PC-3 (cell line): ENCODE measurements at regions not wholly inside any gene's neighbourhood (a gene's known extent, or its start where the extent isn't known, plus 50 kb on each side); places are given as distances from the start of the nearest gene placed in this dataset.

Source experiments
- ATAC-seq: fragments of 200-7000 bp; cut with Tn5 transposase; 2 replicates; pipeline ENCODE4 v1.9.1; 2020; ENCODE audit warnings: mild to moderate bottlenecking, moderate library complexity
- BruUV-seq: library from RNA; stranded (reverse); fragments of 400-500 nt; replicated peaks from 2 replicates; lab custom pipeline; 2021; lab: Mats Ljungman, UMichigan
- CTCF ChIA-PET: fragments of 300-600 bp; sonication (Branson Sonifier 250); formaldehyde crosslinking; loops from one replicate; lab custom pipeline; 2022; ENCODE audit warnings: antibody characterized with exemption; lab: Charles Lee
- POLR2A ChIA-PET: fragments of 300-600 bp; sonication (Branson Sonifier 250); formaldehyde crosslinking; loops from one replicate; lab custom pipeline; 2022; ENCODE audit warnings: antibody characterized with exemption; ENCODE audit not compliant: unreplicated experiment; lab: Charles Lee
- DNase-seq: peaks from one replicate; pipeline ENCODE4 v3.0.0-alpha.2; 2015
- H2AFZ ChIP-seq: fragments of 300-600 bp; sonication (generic); 2 replicates; pipeline ENCODE4 v1.6.0; 2016; ENCODE audit warnings: antibody characterized with exemption, low read length
- H3F3A ChIP-seq: fragments of 300-600 bp; sonication (generic); one replicate; pipeline ENCODE4 v1.6.0; 2017; ENCODE audit warnings: antibody characterized with exemption, low read length, control low read depth, mild to moderate bottlenecking; ENCODE audit not compliant: unreplicated experiment
- H3K27ac ChIP-seq: fragments of 300-600 bp; sonication (generic); 2 replicates; pipeline ENCODE4 v1.5.1; 2016; ENCODE audit warnings: mild to moderate bottlenecking, low read length
- H3K27me3 ChIP-seq: fragments of 300-600 bp; sonication (generic); 2 replicates; pipeline ENCODE4 v1.6.1; 2016; ENCODE audit warnings: low read length, mixed read lengths
- H3K36me3 ChIP-seq: fragments of 300-600 bp; sonication (generic); 2 replicates; pipeline ENCODE4 v1.6.1; 2016; ENCODE audit warnings: low read depth, mixed run types, low read length, mixed read lengths
- H3K4me1 ChIP-seq: fragments of 300-600 bp; sonication (generic); 2 replicates; pipeline ENCODE4 v1.5.1; 2016; ENCODE audit warnings: low read length; ENCODE audit not compliant: insufficient read depth
- H3K4me2 ChIP-seq: fragments of 300-600 bp; sonication (generic); 2 replicates; pipeline ENCODE4 v1.6.0; 2016; ENCODE audit warnings: low read length
- H3K4me3 ChIP-seq: fragments of 300-600 bp; sonication (generic); 2 replicates; pipeline ENCODE4 v1.5.1; 2016; ENCODE audit warnings: mild to moderate bottlenecking, low read length, mixed read lengths
- H3K79me2 ChIP-seq: fragments of 300-600 bp; sonication (generic); 2 replicates; pipeline ENCODE4 v1.6.1; 2017; ENCODE audit warnings: low read length, mixed read lengths
- H3K9ac ChIP-seq: fragments of 300-600 bp; sonication (generic); 2 replicates; pipeline ENCODE4 v1.6.0; 2016; ENCODE audit warnings: mild to moderate bottlenecking, low read length
- H3K9me2 ChIP-seq: fragments of 300-600 bp; sonication (generic); replicated peaks from 2 replicates; pipeline ENCODE4 v1.6.1; 2016; ENCODE audit warnings: mixed run types, low read length, mixed read lengths
- H3K9me3 ChIP-seq: fragments of 300-600 bp; sonication (generic); 2 replicates; pipeline ENCODE4 v1.6.1; 2016; ENCODE audit warnings: low read length, mixed read lengths
- H4K20me1 ChIP-seq: fragments of 300-600 bp; sonication (generic); 2 replicates; pipeline ENCODE4 v1.6.1; 2016; ENCODE audit warnings: low read length, mixed read lengths
- EZH2 ChIP-seq: fragments of 300-600 bp; sonication (generic); IDR thresholded peaks from one replicate; pipeline ENCODE4 v1.6.1; 2017; ENCODE audit warnings: antibody characterized with exemption, mild to moderate bottlenecking, low read length; ENCODE audit not compliant: unreplicated experiment
- EZH2phosphoT487 ChIP-seq: fragments of 300-600 bp; sonication (generic); IDR thresholded peaks from 2 replicates; pipeline ENCODE4 v1.6.1; 2018; ENCODE audit warnings: mild to moderate bottlenecking, antibody characterized with exemption, low read length, borderline replicate concordance
- intact Hi-C: fragments of 100-400 bp; cut with micrococcal nuclease; formaldehyde crosslinking; loops from 2 replicates; pipeline ENCODE4 v1.9.0; 2023
- TF ChIP-seq, protein P1 (sequence below): fragments of 300-600 bp; sonication (generic); conservative IDR thresholded peaks from 2 replicates; pipeline ENCODE4 v1.5.1; 2017; ENCODE audit warnings: antibody characterized with exemption, low read depth, mild to moderate bottlenecking, low read length

DNA sequence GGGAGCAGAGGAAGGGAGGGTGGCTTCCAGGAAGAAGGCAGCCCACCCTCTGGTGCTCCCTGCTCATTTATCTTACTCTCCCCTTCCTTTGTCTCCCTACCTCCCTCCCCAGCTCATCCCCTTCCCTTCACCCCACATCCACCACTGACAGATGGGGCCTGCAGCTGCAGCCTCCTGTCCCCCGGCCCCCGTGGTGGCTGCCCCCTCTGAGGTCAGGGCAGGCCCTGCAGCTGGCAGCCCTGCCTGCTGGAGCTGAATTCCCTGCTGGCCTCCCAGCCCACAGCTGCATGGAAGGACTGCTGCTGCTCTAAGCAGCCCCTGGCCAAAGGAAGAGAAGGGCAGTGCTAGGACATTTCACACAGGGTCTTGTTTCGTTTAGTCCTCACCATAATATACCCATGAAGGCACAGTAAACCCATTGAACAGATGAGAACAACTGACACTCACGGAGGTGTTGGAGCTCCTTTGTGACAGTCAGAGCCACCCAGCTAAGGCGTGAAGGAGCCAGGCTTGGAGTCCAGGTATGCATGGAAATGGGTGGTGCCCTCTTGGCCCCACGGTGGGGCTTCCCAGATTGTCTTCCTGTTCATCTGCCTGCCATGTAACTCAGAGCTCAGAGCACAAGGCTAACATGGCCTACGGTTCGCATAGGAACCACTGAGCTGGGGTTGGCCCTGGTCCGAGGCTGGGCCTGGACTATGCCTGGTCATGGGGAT, 121.7 kb upstream of the PRR20G start:
- POLR2A ChIA-PET = no interaction called here

DNA sequence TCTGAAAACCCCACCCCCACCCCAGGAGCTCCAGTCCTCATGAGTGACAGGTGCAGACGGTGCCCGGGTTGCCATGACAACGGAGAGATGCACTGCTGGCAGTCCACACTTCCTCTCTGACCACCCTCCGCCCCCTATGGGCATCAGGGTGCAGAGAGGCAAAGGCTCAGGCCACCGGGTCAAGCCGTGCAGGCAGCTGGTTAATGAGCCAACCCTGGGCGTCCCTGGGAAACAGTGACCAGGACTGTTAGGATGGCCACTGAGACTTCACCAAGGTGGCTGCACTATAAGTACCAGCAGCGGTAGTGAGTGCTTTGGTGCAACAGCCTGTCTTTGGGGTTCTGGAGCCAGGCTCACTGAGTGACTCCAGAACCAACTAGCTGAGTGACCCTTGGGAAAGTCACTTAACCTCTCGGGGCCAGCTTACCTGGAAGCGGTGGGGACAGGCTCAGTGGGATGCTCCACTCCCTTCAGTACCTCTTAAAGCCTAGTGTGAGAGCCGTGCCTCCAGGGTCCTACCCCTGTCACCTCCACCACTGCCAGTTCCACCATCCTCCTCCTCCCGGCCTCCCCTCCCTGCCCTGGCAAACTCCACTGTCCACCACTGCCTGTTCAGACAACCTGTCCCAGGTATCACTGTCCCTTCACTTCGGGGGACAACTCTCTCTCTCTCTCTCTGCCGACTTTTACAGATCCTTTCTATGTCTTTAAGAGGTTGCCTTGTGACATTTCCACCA, 121.0 kb upstream of the PRR20G start:
- no peaks in the 10 kb centered on the region for H3F3A ChIP-seq
- H3K4me2 ChIP-seq = no peak overlapping the region
- peaks cover 46% of the 10 kb centered on the region for H3K27me3 ChIP-seq
- no peak overlapping the region for H2AFZ ChIP-seq
- H3K36me3 ChIP-seq = no peaks in the 10 kb centered on the region
- DNase-seq (no peak), ATAC-seq (no peak)
- no peaks in the 10 kb centered on the region for H3K9me3 ChIP-seq
- POLR2A ChIA-PET = no interaction called here
- no peaks in the 10 kb centered on the region for H4K20me1 ChIP-seq
- TF ChIP-seq EZH2phosphoT487 (no peak), EZH2 (no peak)
- H3K4me3 ChIP-seq = no peak overlapping the region
- H3K79me2 ChIP-seq = no peaks in the 10 kb centered on the region
- BruUV-seq = no TSS peak
- no peak overlapping the region for H3K9ac ChIP-seq
- intact Hi-C loops = no loop called here
- H3K9me2 ChIP-seq = no peaks in the 10 kb centered on the region
- H3K27ac ChIP-seq = no peak overlapping the region
- CTCF ChIA-PET = no interaction called here
- H3K4me1 ChIP-seq = no peaks in the 10 kb centered on the region

More for the DNA sequence above, 121.7 kb upstream of the PRR20G start:
- no peak overlapping the region for H2AFZ ChIP-seq
- H3K4me1 ChIP-seq = no peaks in the 10 kb centered on the region
- peaks cover 46% of the 10 kb centered on the region for H3K27me3 ChIP-seq
- no peak overlapping the region for H3K4me2 ChIP-seq
- H4K20me1 ChIP-seq = no peaks in the 10 kb centered on the region
- ATAC-seq (no peak), DNase-seq (no peak)
- no peaks in the 10 kb centered on the region for H3K36me3 ChIP-seq
- H3K9me3 ChIP-seq = no peaks in the 10 kb centered on the region
- no peaks in the 10 kb centered on the region for H3K79me2 ChIP-seq
- intact Hi-C loops = no loop called here
- no peaks in the 10 kb centered on the region for H3F3A ChIP-seq
- no peak overlapping the region for H3K27ac ChIP-seq
- H3K4me3 ChIP-seq = no peak overlapping the region
- TF ChIP-seq, protein P1, sequence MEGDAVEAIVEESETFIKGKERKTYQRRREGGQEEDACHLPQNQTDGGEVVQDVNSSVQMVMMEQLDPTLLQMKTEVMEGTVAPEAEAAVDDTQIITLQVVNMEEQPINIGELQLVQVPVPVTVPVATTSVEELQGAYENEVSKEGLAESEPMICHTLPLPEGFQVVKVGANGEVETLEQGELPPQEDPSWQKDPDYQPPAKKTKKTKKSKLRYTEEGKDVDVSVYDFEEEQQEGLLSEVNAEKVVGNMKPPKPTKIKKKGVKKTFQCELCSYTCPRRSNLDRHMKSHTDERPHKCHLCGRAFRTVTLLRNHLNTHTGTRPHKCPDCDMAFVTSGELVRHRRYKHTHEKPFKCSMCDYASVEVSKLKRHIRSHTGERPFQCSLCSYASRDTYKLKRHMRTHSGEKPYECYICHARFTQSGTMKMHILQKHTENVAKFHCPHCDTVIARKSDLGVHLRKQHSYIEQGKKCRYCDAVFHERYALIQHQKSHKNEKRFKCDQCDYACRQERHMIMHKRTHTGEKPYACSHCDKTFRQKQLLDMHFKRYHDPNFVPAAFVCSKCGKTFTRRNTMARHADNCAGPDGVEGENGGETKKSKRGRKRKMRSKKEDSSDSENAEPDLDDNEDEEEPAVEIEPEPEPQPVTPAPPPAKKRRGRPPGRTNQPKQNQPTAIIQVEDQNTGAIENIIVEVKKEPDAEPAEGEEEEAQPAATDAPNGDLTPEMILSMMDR = no peak
- H3K9me2 ChIP-seq = no peaks in the 10 kb centered on the region
- H3K9ac ChIP-seq = no peak overlapping the region
- BruUV-seq = no TSS peak
- CTCF ChIA-PET = no interaction called here

DNA sequence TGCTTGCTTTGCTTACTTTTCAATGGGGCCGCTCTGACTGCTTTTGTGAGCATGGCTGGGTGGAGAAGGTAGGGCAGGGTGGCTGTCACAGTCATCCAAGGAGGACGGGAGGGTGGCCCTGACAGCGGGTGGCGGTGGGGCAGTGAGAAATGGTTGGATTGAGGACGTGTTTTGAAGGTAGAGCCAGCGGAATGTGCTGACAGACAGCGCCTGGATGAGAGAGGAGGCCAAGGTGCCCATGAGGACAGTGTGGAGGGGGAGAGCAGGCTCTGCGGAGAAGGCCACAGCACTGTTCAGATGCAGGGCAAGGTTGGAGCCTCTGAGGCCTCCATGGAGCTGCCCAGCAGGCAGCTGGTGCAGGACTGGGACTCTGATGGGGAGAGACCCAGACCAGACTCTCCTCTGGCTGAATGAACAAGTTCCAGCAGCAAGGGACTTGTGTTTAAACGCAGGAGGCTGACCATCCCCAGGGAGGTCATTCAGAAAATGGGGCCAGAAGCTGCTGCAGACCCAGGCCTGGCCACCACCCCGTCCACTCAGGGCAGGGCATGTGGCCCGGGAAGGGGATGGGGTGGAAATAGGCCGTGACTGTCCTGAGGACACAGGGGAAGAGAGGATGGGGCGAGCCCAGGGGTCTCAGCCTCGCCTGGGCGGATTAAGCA, 120.3 kb upstream of the PRR20G start:
- no peak overlapping the region for H2AFZ ChIP-seq
- H3K4me2 ChIP-seq = no peak overlapping the region
- peaks cover 44% of the 10 kb centered on the region for H3K27me3 ChIP-seq
- no peaks in the 10 kb centered on the region for H3K36me3 ChIP-seq
- ChIA-PET POLR2A (no interaction called here), CTCF (no interaction called here)
- no peaks in the 10 kb centered on the region for H4K20me1 ChIP-seq
- no peak overlapping the region for H3K27ac ChIP-seq
- H3K4me1 ChIP-seq = no peaks in the 10 kb centered on the region; the same call in 1 of the 2 replicates
- BruUV-seq = no TSS peak
- intact Hi-C loops = no loop called here
- no peaks in the 10 kb centered on the region for H3K9me2 ChIP-seq
- H3K79me2 ChIP-seq = no peaks in the 10 kb centered on the region
- DNase-seq (no peak), ATAC-seq (no peak)
- no peak overlapping the region for H3K4me3 ChIP-seq
- TF ChIP-seq, protein P1 = no peak
- TF ChIP-seq EZH2phosphoT487 = no peak
- no peak for TF ChIP-seq EZH2
- H3F3A ChIP-seq = no peaks in the 10 kb centered on the region
- no peaks in the 10 kb centered on the region for H3K9me3 ChIP-seq
- H3K9ac ChIP-seq = no peak overlapping the region
